Caco-2 (cell line): ENCODE measurements at regions not wholly inside any gene's neighbourhood (a gene's known extent, or its start where the extent isn't known, plus 50 kb on each side); places are given as distances from the start of the nearest gene placed in this dataset.

Experiments used
- BruUV-seq: library from RNA; stranded (reverse); fragments of 400-500 nt; replicated peaks from 2 replicates; lab custom pipeline; 2021; lab: Mats Ljungman, UMichigan
- CTCF ChIA-PET: fragments of 300-600 bp; sonication (Branson Sonifier 250); formaldehyde crosslinking; loops from one replicate; lab custom pipeline; 2022; ENCODE audit warnings: antibody characterized with exemption; lab: Charles Lee
- POLR2A ChIA-PET: fragments of 300-600 bp; sonication (Branson Sonifier 250); formaldehyde crosslinking; loops from one replicate; lab custom pipeline; 2022; ENCODE audit warnings: antibody characterized with exemption; lab: Charles Lee
- DNase-seq, 2 experiments: peaks; one replicate each; pipeline versions ENCODE4 v3.0.0 to v3.0.0-alpha.2; 2020 to 2022
- H3K27me3 ChIP-seq: replicated peaks from 2 replicates; pipeline ENCODE4 v1.6.0; 2011; ENCODE audit warnings: low read length; ENCODE audit not compliant: control insufficient read depth, insufficient read depth
- H3K36me3 ChIP-seq: 2 replicates; pipeline ENCODE4 v1.5.1; 2011; ENCODE audit warnings: low read length; ENCODE audit not compliant: control insufficient read depth, insufficient read depth
- H3K4me1 ChIP-seq: fragments of 250-450 bp; sonication (Bioruptor Pico); 2 replicates; pipeline ENCODE4 v1.5.1; 2020; ENCODE audit warnings: mild to moderate bottlenecking
- H3K4me3 ChIP-seq: 2 replicates; pipeline ENCODE4 v1.5.1; 2011; ENCODE audit warnings: low read depth, mild to moderate bottlenecking, control low read depth, low read length
- H3K9me3 ChIP-seq: fragments of 250-450 bp; sonication (Bioruptor Pico); 2 replicates; pipeline ENCODE4 v1.5.1; 2020; ENCODE audit warnings: mild to moderate bottlenecking, moderate library complexity
- H3K27ac Mint-ChIP-seq: one replicate; pipeline ENCODE4 v1.8.0; 2022; ENCODE audit warnings: mixed read lengths; ENCODE audit not compliant: unreplicated experiment
- H3K27me3 Mint-ChIP-seq: one replicate; pipeline ENCODE4 v1.8.0; 2022; ENCODE audit warnings: mixed read lengths; ENCODE audit not compliant: insufficient read depth, unreplicated experiment
- H3K36me3 Mint-ChIP-seq: one replicate; pipeline ENCODE4 v1.8.0; 2022; ENCODE audit warnings: mild to moderate bottlenecking, mixed read lengths; ENCODE audit not compliant: insufficient read depth, unreplicated experiment
- H3K4me1 Mint-ChIP-seq: one replicate; pipeline ENCODE4 v1.8.0; 2022; ENCODE audit warnings: low read depth, mixed read lengths; ENCODE audit not compliant: unreplicated experiment
- H3K4me3 Mint-ChIP-seq: one replicate; pipeline ENCODE4 v1.8.0; 2022; ENCODE audit warnings: mild to moderate bottlenecking, moderate library complexity, mixed read lengths; ENCODE audit not compliant: unreplicated experiment
- H3K9me3 Mint-ChIP-seq: one replicate; pipeline ENCODE4 v1.8.0; 2022; ENCODE audit warnings: mixed read lengths; ENCODE audit not compliant: unreplicated experiment
- CTCF ChIP-seq, 2 experiments: fragments of 200-600 bp in 1 of 2; IDR thresholded peaks; 1 replicate in 1 of 2; 2 replicates in 1 of 2; pipeline versions ENCODE4 v1.5.1 to v1.8.0; 2011 to 2022; ENCODE audit warnings: antibody characterized with exemption in 1 of 2, control low read depth in 1 of 2, inconsistent platforms in 1 of 2, low read depth in 1 of 2, low read length in 1 of 2, mild to moderate bottlenecking in 1 of 2, moderate library complexity in 1 of 2; ENCODE audit not compliant: insufficient read depth in 1 of 2, severe bottlenecking in 1 of 2, unreplicated experiment in 1 of 2
- intact Hi-C: fragments of 100-400 bp; cut with micrococcal nuclease; formaldehyde crosslinking; loops from one replicate; pipeline ENCODE4 v1.10.0; 2022; ENCODE audit not compliant: unreplicated experiment

DNA sequence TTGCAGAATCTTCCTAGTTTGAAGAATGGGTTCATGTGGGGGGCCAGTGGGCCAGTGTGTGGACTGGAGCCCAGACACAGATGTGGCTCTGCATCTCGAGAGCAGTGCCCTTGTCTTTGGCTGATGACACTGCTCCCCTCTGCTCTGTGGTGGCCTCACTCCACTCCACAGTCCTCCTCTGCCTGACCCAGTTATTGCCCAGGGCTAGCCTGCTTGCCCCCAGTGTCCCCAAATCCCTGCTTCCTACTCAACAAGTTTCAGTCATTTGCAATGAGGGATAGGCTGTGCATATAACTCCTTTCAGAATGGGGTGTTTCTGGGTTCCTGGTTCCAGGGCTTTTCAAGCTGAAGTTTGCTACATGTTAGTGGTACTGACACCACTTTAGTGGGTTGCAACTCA, 177.5 kb downstream of the SNX10 start:
- Histone ChIP-seq H3K9me3 (no peaks in the 10 kb centered on the region), H3K36me3 (no peaks in the 10 kb centered on the region), H3K4me3 (no peak overlapping the region), H3K27me3 (no peaks in the 10 kb centered on the region; the same call in 1 of the 2 replicates), H3K4me1 (no peaks in the 10 kb centered on the region)
- BruUV-seq, result no TSS peak
- Mint-ChIP-seq H3K27me3 (peaks cover 13% of the 10 kb centered on the region), H3K4me1 (no peaks in the 10 kb centered on the region), H3K4me3 (no peak overlapping the region), H3K36me3 (no peaks in the 10 kb centered on the region), H3K27ac (no peak overlapping the region), H3K9me3 (no peaks in the 10 kb centered on the region)
- POLR2A ChIA-PET, result no interaction called here
- no peak for DNase-seq
- intact Hi-C loops, result no loop called here
- no peak for TF ChIP-seq CTCF (IDR thresholded peaks at IDR 0.05; ENCODE audit: insufficient read depth in 1 of 2, low read depth in 1 of 2, low read length in 1 of 2, severe bottlenecking in 1 of 2, unreplicated experiment in 1 of 2)
- CTCF ChIA-PET, result no interaction called here

GRCh38 chr7:26470691-26471090, 179.0 kb downstream of the SNX10 start:
- no peaks in the 10 kb centered on the region for H3K36me3 ChIP-seq
- H3K9me3 Mint-ChIP-seq, result no peaks in the 10 kb centered on the region
- no peak overlapping the region for H3K27ac Mint-ChIP-seq
- H3K4me1 ChIP-seq, result no peaks in the 10 kb centered on the region
- DNase-seq, result no peak
- H3K27me3 ChIP-seq, result no peaks in the 10 kb centered on the region; the same call in 1 of the 2 replicates
- intact Hi-C loops, result no loop called here
- no peak overlapping the region for H3K4me3 Mint-ChIP-seq
- ChIA-PET POLR2A (no interaction called here), CTCF (no interaction called here)
- peaks cover 13% of the 10 kb centered on the region for H3K27me3 Mint-ChIP-seq
- no peaks in the 10 kb centered on the region for H3K4me1 Mint-ChIP-seq
- BruUV-seq, result no TSS peak
- H3K4me3 ChIP-seq, result no peak overlapping the region
- no peaks in the 10 kb centered on the region for H3K36me3 Mint-ChIP-seq
- no peaks in the 10 kb centered on the region for H3K9me3 ChIP-seq
- TF ChIP-seq CTCF (IDR thresholded peaks at IDR 0.05; ENCODE audit: insufficient read depth in 1 of 2, low read depth in 1 of 2, low read length in 1 of 2, severe bottlenecking in 1 of 2, unreplicated experiment in 1 of 2), result no peak

GRCh38 chr7:26471306-26472075, 179.8 kb downstream of the SNX10 start:
- H3K4me3 ChIP-seq, result no peak overlapping the region
- BruUV-seq, result no TSS peak
- no peak for DNase-seq
- H3K4me1 Mint-ChIP-seq, result no peaks in the 10 kb centered on the region
- no peaks in the 10 kb centered on the region for H3K9me3 ChIP-seq
- no peaks in the 10 kb centered on the region; the same call in 1 of the 2 replicates for H3K27me3 ChIP-seq
- H3K4me1 ChIP-seq, result no peaks in the 10 kb centered on the region
- H3K27me3 Mint-ChIP-seq, result peaks cover 13% of the 10 kb centered on the region
- POLR2A ChIA-PET, result no interaction called here
- no peaks in the 10 kb centered on the region for H3K9me3 Mint-ChIP-seq
- CTCF ChIA-PET, result no interaction called here
- TF ChIP-seq CTCF (IDR thresholded peaks at IDR 0.05; ENCODE audit: insufficient read depth in 1 of 2, low read depth in 1 of 2, low read length in 1 of 2, severe bottlenecking in 1 of 2, unreplicated experiment in 1 of 2), result no peak
- H3K4me3 Mint-ChIP-seq, result no peak overlapping the region
- no peak overlapping the region for H3K27ac Mint-ChIP-seq
- H3K36me3 Mint-ChIP-seq, result no peaks in the 10 kb centered on the region
- intact Hi-C loops, result no loop called here
- H3K36me3 ChIP-seq, result no peaks in the 10 kb centered on the region
